PC-9 (cell line): ENCODE measurements at regions not wholly inside any gene's neighbourhood (a gene's known extent, or its start where the extent isn't known, plus 50 kb on each side); places are given as distances from the start of the nearest gene placed in this dataset.

Source experiments
- CTCF ChIP-seq: fragments of 200-600 bp; sonication (generic); conservative IDR thresholded peaks from 2 replicates; pipeline ENCODE4 v1.6.1; 2017; ENCODE audit warnings: mixed run types, antibody characterized with exemption, mild to moderate bottlenecking, moderate library complexity
- EZH2 ChIP-seq: fragments of 200-600 bp; sonication (generic); IDR thresholded peaks from 2 replicates; pipeline ENCODE4 v1.8.0; 2017; ENCODE audit warnings: antibody characterized with exemption, low read depth

DNA sequence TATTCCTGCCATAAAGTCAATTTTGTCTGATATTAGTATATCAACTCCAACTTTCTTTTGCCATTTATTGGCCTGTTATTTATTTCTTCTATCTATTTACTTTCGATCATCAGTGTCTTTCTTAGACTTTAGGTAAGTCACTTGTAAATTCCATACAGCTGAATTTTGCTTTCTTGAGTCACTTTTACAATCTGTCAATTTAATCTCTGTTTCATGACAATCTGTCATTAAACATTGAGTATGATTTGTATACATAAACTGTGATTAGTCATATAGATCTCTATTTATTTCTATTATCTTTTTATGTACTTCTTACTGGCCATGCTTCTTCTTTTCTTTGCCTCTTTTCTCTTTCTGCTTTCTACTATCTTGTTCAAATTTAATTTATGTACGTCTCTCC, 160.1 kb downstream of the TMA16 start:
- TF ChIP-seq CTCF (no peak), EZH2 (no peak)
